GM12878 (cell line): ENCODE measurements at regions not wholly inside any gene's neighbourhood (a gene's known extent, or its start where the extent isn't known, plus 50 kb on each side); places are given as distances from the start of the nearest gene placed in this dataset.

Experiments used
- KAT2A ChIP-seq: conservative IDR thresholded peaks from 2 replicates; pipeline ENCODE4 v1.6.1; 2011; ENCODE audit warnings: low read depth, low read length; ENCODE audit not compliant: control insufficient read depth
- NFXL1 ChIP-seq: fragments of 450-650 bp; IDR thresholded peaks from 2 replicates; pipeline ENCODE4 v1.6.1; 2017; ENCODE audit warnings: antibody characterized with exemption, mild to moderate bottlenecking, borderline replicate concordance
- POLR2A ChIP-seq: IDR thresholded peaks from 2 replicates; pipeline ENCODE4 v1.6.1; 2011; ENCODE audit warnings: low read depth, mild to moderate bottlenecking, low read length
- RFX5 ChIP-seq: IDR thresholded peaks from 2 replicates; pipeline ENCODE4 v1.6.1; 2011; ENCODE audit warnings: low read depth, low read length, improper control_type of control experiment
- SP1 ChIP-seq: IDR thresholded peaks from one replicate; pipeline ENCODE4 v1.6.1; 2011; ENCODE audit warnings: low read depth, low read length
- SUPT20H ChIP-seq: IDR thresholded peaks from 2 replicates; pipeline ENCODE4 v1.6.1; 2011; ENCODE audit warnings: low read depth, mild to moderate bottlenecking, low read length, moderate library complexity, borderline replicate concordance; ENCODE audit not compliant: control insufficient read depth
- TF ChIP-seq, protein P1 (sequence below): fragments of 450-650 bp; IDR thresholded peaks from 2 replicates; pipeline ENCODE4 v1.6.1; 2017; ENCODE audit warnings: borderline replicate concordance
- TF ChIP-seq, protein P2 (sequence below): fragments of 450-650 bp; IDR thresholded peaks from 2 replicates; pipeline ENCODE4 v1.6.1; 2014; ENCODE audit warnings: mild to moderate bottlenecking
- TF ChIP-seq, protein P3 (sequence below), 3 experiments: IDR thresholded peaks in 2 of 3; conservative IDR thresholded peaks in 1 of 3; 2 replicates each; pipeline ENCODE4 v1.5.1; 2011; ENCODE audit warnings: low read depth in 3 of 3, low read length in 3 of 3, mild to moderate bottlenecking in 3 of 3, control low read depth in 2 of 3, moderate library complexity in 2 of 3, inconsistent platforms in 1 of 3, mixed read lengths in 1 of 3; ENCODE audit not compliant: control insufficient read depth in 2 of 3, insufficient read depth in 1 of 3; ENCODE audit errors: extremely low read depth in 1 of 3

DNA sequence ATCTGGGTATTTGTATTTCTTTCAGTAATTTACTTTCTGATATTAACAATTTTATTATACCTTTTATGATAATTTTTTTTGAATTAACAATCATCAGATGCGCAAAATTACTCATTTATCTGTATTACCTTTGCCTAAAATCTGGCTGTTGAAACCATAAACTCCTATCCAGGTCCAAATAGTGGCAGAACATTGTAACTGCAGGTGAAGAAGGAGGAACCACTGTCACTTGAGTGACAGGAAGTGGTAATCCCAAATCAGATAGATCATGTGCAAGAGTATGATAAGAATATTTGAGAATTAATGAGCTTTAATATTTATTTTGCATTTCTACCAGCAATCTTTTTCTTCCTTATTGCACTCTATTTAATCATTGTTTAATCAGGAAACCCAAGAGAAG lies 139.3 kb upstream of the TLE4 start:
- TF ChIP-seq, protein P1, sequence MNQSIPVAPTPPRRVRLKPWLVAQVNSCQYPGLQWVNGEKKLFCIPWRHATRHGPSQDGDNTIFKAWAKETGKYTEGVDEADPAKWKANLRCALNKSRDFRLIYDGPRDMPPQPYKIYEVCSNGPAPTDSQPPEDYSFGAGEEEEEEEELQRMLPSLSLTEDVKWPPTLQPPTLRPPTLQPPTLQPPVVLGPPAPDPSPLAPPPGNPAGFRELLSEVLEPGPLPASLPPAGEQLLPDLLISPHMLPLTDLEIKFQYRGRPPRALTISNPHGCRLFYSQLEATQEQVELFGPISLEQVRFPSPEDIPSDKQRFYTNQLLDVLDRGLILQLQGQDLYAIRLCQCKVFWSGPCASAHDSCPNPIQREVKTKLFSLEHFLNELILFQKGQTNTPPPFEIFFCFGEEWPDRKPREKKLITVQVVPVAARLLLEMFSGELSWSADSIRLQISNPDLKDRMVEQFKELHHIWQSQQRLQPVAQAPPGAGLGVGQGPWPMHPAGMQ, result no peak
- TF ChIP-seq, protein P2, sequence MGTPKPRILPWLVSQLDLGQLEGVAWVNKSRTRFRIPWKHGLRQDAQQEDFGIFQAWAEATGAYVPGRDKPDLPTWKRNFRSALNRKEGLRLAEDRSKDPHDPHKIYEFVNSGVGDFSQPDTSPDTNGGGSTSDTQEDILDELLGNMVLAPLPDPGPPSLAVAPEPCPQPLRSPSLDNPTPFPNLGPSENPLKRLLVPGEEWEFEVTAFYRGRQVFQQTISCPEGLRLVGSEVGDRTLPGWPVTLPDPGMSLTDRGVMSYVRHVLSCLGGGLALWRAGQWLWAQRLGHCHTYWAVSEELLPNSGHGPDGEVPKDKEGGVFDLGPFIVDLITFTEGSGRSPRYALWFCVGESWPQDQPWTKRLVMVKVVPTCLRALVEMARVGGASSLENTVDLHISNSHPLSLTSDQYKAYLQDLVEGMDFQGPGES, result no peak
- TF ChIP-seq POLR2A, result no peak
- TF ChIP-seq SUPT20H, result no peak
- TF ChIP-seq RFX5, result no peak
- TF ChIP-seq KAT2A, result no peak
- no peak for TF ChIP-seq NFXL1
- TF ChIP-seq, protein P3, sequence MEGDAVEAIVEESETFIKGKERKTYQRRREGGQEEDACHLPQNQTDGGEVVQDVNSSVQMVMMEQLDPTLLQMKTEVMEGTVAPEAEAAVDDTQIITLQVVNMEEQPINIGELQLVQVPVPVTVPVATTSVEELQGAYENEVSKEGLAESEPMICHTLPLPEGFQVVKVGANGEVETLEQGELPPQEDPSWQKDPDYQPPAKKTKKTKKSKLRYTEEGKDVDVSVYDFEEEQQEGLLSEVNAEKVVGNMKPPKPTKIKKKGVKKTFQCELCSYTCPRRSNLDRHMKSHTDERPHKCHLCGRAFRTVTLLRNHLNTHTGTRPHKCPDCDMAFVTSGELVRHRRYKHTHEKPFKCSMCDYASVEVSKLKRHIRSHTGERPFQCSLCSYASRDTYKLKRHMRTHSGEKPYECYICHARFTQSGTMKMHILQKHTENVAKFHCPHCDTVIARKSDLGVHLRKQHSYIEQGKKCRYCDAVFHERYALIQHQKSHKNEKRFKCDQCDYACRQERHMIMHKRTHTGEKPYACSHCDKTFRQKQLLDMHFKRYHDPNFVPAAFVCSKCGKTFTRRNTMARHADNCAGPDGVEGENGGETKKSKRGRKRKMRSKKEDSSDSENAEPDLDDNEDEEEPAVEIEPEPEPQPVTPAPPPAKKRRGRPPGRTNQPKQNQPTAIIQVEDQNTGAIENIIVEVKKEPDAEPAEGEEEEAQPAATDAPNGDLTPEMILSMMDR (IDR thresholded peaks at IDR 0.05 in 2 of 3, conservative IDR thresholded peaks at IDR 0.05 in 1 of 3; ENCODE audit: control insufficient read depth in 2 of 3, extremely low read depth in 1 of 3, insufficient read depth in 1 of 3, low read depth in 3 of 3, low read length in 3 of 3), result no peak
- no peak for TF ChIP-seq SP1
